ENCODE measurements at regions not wholly inside any gene's neighbourhood (a gene's known extent, or its start where the extent isn't known, plus 50 kb on each side); places are given as distances from the start of the nearest gene placed in this dataset.

GRCh38 chr12:113580437-113580836 is 108.8 kb upstream of the LHX5 start:
- Histone ChIP-seq H3K27ac (no peak overlapping the region), H3K27me3 (no peaks in the 10 kb centered on the region), H3K36me3 (replicated peaks in 1 of 2) (no peaks in the 10 kb centered on the region), H3K4me1 (replicated peaks in 1 of 2) (no peaks in the 10 kb centered on the region), H3K4me3 (no peak overlapping the region), H3K9me3 (replicated peaks in 1 of 3) (peaks cover 0 to 3% (median 0%) of the 10 kb centered on the region in 3 donors)
- TF ChIP-seq POLR2A (IDR thresholded peaks at IDR 0.05) (no peak), CTCF (IDR thresholded peaks at IDR 0.05) (no peak)
- intact Hi-C loops (cut with DNase I), result no loop called here
- WGBS, 4 donors, result 20 to 68% (median 38%) methylated on average over 2 of the region's 2 CpGs
- no peak for DNase-seq

- WGBS, 4 donors, result 16 to 33% (median 28%) methylated on average over 7 of the region's 7 CpGs
- Histone ChIP-seq H3K27me3 (no peaks in the 10 kb centered on the region), H3K36me3 (replicated peaks in 1 of 2) (no peaks in the 10 kb centered on the region), H3K4me3 (no peak overlapping the region), H3K4me1 (replicated peaks in 1 of 2) (no peaks in the 10 kb centered on the region), H3K9me3 (replicated peaks in 1 of 3) (peaks cover 0 to 3% (median 0%) of the 10 kb centered on the region in 3 donors), H3K27ac (no peak overlapping the region)
- TF ChIP-seq POLR2A (IDR thresholded peaks at IDR 0.05), result no peak
- no peak for TF ChIP-seq CTCF (IDR thresholded peaks at IDR 0.05)
- no peak for DNase-seq
- intact Hi-C loops (cut with DNase I), result no loop called here
Measured at GRCh38 chr12:113577464-113578129, 105.9 kb upstream of the LHX5 start.

- Histone ChIP-seq H3K9me3 (replicated peaks in 1 of 3) (no peaks in the 10 kb centered on the region), H3K27ac (no peak overlapping the region), H3K36me3 (replicated peaks in 1 of 2) (no peaks in the 10 kb centered on the region), H3K4me1 (replicated peaks in 1 of 2) (no peaks in the 10 kb centered on the region), H3K27me3 (no peaks in the 10 kb centered on the region), H3K4me3 (no peak overlapping the region)
- intact Hi-C loops (cut with DNase I), result no loop called here
- WGBS, 4 donors, result 62 to 78% (median 64%) methylated on average over 10 of the region's 10 CpGs
- no peak for DNase-seq
- TF ChIP-seq POLR2A (IDR thresholded peaks at IDR 0.05), result no peak
- TF ChIP-seq CTCF (IDR thresholded peaks at IDR 0.05), result no peak
Measured at GRCh38 chr12:113575386-113575785, 103.7 kb upstream of the LHX5 start.

- Histone ChIP-seq H3K4me1 (replicated peaks in 1 of 2) (no peaks in the 10 kb centered on the region), H3K27ac (no peak overlapping the region), H3K36me3 (replicated peaks in 1 of 2) (no peaks in the 10 kb centered on the region), H3K27me3 (peaks cover under 1% of the 10 kb centered on the region), H3K4me3 (no peak overlapping the region), H3K9me3 (replicated peaks in 1 of 3) (no peaks in the 10 kb centered on the region)
- DNase-seq, result no peak
- 69 to 91% (median 80%) methylated on average over 1 of the region's 1 CpG for WGBS, 4 donors
- intact Hi-C loops (cut with DNase I), result no loop called here
- no peak for TF ChIP-seq POLR2A (IDR thresholded peaks at IDR 0.05)
Measured at GRCh38 chr12:113573148-113573547, 101.5 kb upstream of the LHX5 start.

- no peak for TF ChIP-seq POLR2A (IDR thresholded peaks at IDR 0.05)
- no peak for TF ChIP-seq CTCF (IDR thresholded peaks at IDR 0.05)
- Histone ChIP-seq H3K27me3 (peaks cover 4% of the 10 kb centered on the region), H3K9me3 (replicated peaks in 1 of 3) (no peaks in the 10 kb centered on the region), H3K4me3 (no peak overlapping the region), H3K27ac (no peak overlapping the region), H3K4me1 (replicated peaks in 1 of 2) (no peaks in the 10 kb centered on the region), H3K36me3 (replicated peaks in 1 of 2) (no peaks in the 10 kb centered on the region)
- intact Hi-C loops (cut with DNase I), result no loop called here
- no peak for DNase-seq
- WGBS, 4 donors, result 53 to 67% (median 63%) methylated on average over 3 of the region's 3 CpGs
Measured at GRCh38 chr12:113571713-113572112, 100.0 kb upstream of the LHX5 start.
